Transverse colon (tissue), 4 donors: ENCODE measurements at regions not wholly inside any gene's neighbourhood (a gene's known extent, or its start where the extent isn't known, plus 50 kb on each side); places are given as distances from the start of the nearest gene placed in this dataset.

Source experiments
- DNase-seq: peaks from one replicate; pipeline ENCODE4 v3.0.0-alpha.2; 2019
- H3K27ac ChIP-seq, 4 donors: fragments of 200-600 bp; sonication (generic); 2 replicates each; pipeline ENCODE4 v1.5.1; 2016 to 2018; ENCODE audit warnings: inconsistent platforms in 4 of 4
- H3K27me3 ChIP-seq: fragments of 200-600 bp; sonication (generic); 2 replicates; pipeline ENCODE4 v1.5.1; 2017; ENCODE audit warnings: inconsistent platforms
- H3K36me3 ChIP-seq, 4 donors: fragments of 200-600 bp; sonication (generic); 2 replicates each; pipeline ENCODE4 v1.5.1; 2017 to 2019; ENCODE audit warnings: inconsistent platforms in 4 of 4
- H3K4me1 ChIP-seq, 4 donors: fragments of 200-600 bp; sonication (generic); 2 replicates each; pipeline ENCODE4 v1.5.1; 2017 to 2020; ENCODE audit warnings: inconsistent platforms in 4 of 4
- H3K4me3 ChIP-seq, 4 donors: fragments of 200-600 bp; sonication (generic); 1 replicate in 1 of 4; 2 replicates in 3 of 4; pipeline versions ENCODE4 v1.5.1 to v1.6.1; 2017 to 2019; ENCODE audit warnings: inconsistent platforms in 4 of 4
- H3K9me3 ChIP-seq, 2 donors: fragments of 200-600 bp; sonication (generic); 2 replicates each; pipeline ENCODE4 v1.5.1; 2017 to 2019; ENCODE audit warnings: inconsistent platforms in 2 of 2
- EP300 ChIP-seq: sonication (generic); formaldehyde crosslinking; IDR thresholded peaks from one replicate; pipeline ENCODE4 v1.6.1; 2017; ENCODE audit warnings: antibody characterized with exemption, low read depth
- POLR2A ChIP-seq: fragments of 450-650 bp; IDR thresholded peaks from one replicate; pipeline ENCODE4 v1.6.1; 2016; ENCODE audit warnings: antibody characterized with exemption, mild to moderate bottlenecking, moderate library complexity
- POLR2AphosphoS5 ChIP-seq, 3 donors: sonication (generic); formaldehyde crosslinking; IDR thresholded peaks; one replicate each; pipeline ENCODE4 v1.6.1; 2016; ENCODE audit warnings: antibody characterized with exemption in 3 of 3
- WGBS, 2 donors: methylation state at CpG; one replicate each; pipeline ENCODE4 v1.1.5; 2018; ENCODE audit warnings: low coverage in 1 of 2; 5-methylcytosine and 5-hydroxymethylcytosine counted together
- in situ Hi-C, 4 donors: fragments of 200-750 bp; cut with MboI; loops; one replicate each; pipeline versions ENCODE4 v1.15.0 to v1.15.1; 2017; ENCODE audit warnings: low sequenced_read_pairs in 3 of 4, low pct_ligation_motif_present in 1 of 4, low pct_unique_long_range_greater_than_20kb in 1 of 4
- intact Hi-C: fragments of 100-400 bp; cut with DNase I; formaldehyde crosslinking; loops from one replicate; pipeline ENCODE4 v1.15.1; 2023; ENCODE audit warnings: low total_unique reads
- TF ChIP-seq, protein P1 (sequence below), 5 experiments: fragments of 200-600 bp in 3 of 5; fragments of 450-650 bp in 2 of 5; sonication (generic) in 3 of 5; IDR thresholded peaks; 1 replicate in 2 of 5; 2 replicates in 3 of 5; pipeline ENCODE4 v1.5.1; 2016 to 2017; ENCODE audit warnings: antibody characterized with exemption in 5 of 5, inconsistent platforms in 3 of 5, mild to moderate bottlenecking in 2 of 5, moderate library complexity in 1 of 5

DNA sequence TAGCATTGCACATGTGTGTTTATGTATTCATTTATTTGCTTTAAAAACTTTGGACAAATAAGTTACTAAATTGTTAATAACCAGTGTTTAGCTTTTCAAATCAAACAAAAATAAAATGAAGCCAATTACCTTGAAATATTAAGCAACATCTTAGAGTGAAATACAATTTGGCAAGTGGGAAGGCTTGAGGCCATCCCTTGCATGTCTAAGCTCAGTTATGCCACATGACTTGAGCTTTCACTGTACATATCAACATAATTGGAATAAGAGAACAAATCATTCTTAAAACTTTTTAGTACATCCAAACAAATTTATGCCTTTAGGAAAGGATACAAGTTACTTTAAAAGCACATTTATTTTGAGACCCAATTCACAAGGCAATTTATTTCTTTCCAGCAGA lies 640.6 kb downstream of the SPRY1 start:
- no peaks in the 10 kb centered on the region for H3K36me3 ChIP-seq
- in situ Hi-C loops, result no loop called here

DNA sequence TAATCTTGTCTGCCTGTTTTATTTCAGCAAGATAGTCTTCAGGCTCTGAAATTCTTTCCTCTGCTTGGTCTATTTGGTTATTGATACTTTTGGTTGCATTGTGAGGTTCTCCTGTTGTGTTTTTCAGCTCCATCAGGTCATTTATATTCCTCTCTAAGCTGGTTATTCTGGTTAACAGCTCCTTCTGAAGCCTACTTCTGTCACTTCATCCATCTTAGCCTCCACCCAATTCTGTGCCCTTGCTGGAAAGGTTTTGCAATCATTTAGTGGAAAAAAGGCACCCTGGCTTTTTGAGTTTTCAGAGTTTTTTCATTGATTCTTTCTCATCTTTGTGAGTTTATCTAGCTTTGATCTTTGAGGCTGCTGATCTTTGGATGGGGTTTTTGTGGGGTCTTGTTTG lies 647.7 kb downstream of the SPRY1 start:
- no peak for DNase-seq
- intact Hi-C loops, result no loop called here
- Histone ChIP-seq H3K27ac (no peak overlapping the region), H3K4me1 (no peaks in the 10 kb centered on the region), H3K36me3 (no peaks in the 10 kb centered on the region), H3K9me3 (no peaks in the 10 kb centered on the region), H3K27me3 (no peaks in the 10 kb centered on the region), H3K4me3 (no peak overlapping the region)
- in situ Hi-C loops, result no loop called here
- TF ChIP-seq, protein P1, sequence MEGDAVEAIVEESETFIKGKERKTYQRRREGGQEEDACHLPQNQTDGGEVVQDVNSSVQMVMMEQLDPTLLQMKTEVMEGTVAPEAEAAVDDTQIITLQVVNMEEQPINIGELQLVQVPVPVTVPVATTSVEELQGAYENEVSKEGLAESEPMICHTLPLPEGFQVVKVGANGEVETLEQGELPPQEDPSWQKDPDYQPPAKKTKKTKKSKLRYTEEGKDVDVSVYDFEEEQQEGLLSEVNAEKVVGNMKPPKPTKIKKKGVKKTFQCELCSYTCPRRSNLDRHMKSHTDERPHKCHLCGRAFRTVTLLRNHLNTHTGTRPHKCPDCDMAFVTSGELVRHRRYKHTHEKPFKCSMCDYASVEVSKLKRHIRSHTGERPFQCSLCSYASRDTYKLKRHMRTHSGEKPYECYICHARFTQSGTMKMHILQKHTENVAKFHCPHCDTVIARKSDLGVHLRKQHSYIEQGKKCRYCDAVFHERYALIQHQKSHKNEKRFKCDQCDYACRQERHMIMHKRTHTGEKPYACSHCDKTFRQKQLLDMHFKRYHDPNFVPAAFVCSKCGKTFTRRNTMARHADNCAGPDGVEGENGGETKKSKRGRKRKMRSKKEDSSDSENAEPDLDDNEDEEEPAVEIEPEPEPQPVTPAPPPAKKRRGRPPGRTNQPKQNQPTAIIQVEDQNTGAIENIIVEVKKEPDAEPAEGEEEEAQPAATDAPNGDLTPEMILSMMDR (IDR thresholded peaks at IDR 0.05), result no peak
- no peak for TF ChIP-seq EP300
- TF ChIP-seq POLR2AphosphoS5 (IDR thresholded peaks at IDR 0.05), result no peak
- TF ChIP-seq POLR2A, result no peak

More for the DNA sequence above, 640.6 kb downstream of the SPRY1 start:
- no peak overlapping the region for H3K4me3 ChIP-seq
- H3K4me1 ChIP-seq, result peaks cover 0 to 9% (median 2%) of the 10 kb centered on the region in 4 donors
- no peak for TF ChIP-seq EP300
- TF ChIP-seq POLR2AphosphoS5 (IDR thresholded peaks at IDR 0.05), result no peak
- TF ChIP-seq POLR2A, result no peak
- TF ChIP-seq, protein P1 (IDR thresholded peaks at IDR 0.05), result no peak
- H3K9me3 ChIP-seq, result no peaks in the 10 kb centered on the region
- H3K27me3 ChIP-seq, result no peaks in the 10 kb centered on the region
- no peak for DNase-seq
- intact Hi-C loops, result no loop called here
- peak overlapping the region in 1 of 4 donors; percentile 64 for H3K27ac ChIP-seq

DNA sequence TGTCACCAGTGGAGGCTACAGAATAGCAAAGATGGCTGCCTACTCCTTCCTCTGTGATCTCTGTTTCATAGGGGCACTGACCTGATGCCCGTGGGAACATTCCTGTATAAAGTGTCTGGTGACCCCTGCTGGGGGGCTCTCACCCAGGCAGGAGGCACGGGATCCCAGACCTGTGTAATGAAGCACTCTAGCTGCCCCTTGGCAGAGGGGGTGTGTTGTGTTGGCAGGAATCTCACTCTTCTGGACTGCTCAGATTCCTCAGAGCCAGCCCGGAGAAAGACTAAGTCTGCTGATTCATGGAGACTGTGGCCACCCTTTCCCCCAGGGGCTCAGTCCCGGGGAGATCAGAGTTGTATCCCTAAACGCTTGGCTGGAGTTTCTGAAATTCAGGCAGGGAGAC lies 648.3 kb downstream of the SPRY1 start:
- 70% methylated on average over 5 of the region's 5 CpGs; no CpG with 5 or more reads in 1 of the 2 donors for WGBS, 2 donors
- Histone ChIP-seq H3K27ac (no peak overlapping the region), H3K27me3 (no peaks in the 10 kb centered on the region), H3K9me3 (no peaks in the 10 kb centered on the region), H3K36me3 (no peaks in the 10 kb centered on the region), H3K4me1 (no peaks in the 10 kb centered on the region), H3K4me3 (no peak overlapping the region)
- in situ Hi-C loops (no loop called here), intact Hi-C loops (no loop called here)
- TF ChIP-seq EP300 (no peak), POLR2A (no peak), POLR2AphosphoS5 (IDR thresholded peaks at IDR 0.05) (no peak)
- TF ChIP-seq, protein P1 (IDR thresholded peaks at IDR 0.05), result no peak
- DNase-seq, result no peak

DNA sequence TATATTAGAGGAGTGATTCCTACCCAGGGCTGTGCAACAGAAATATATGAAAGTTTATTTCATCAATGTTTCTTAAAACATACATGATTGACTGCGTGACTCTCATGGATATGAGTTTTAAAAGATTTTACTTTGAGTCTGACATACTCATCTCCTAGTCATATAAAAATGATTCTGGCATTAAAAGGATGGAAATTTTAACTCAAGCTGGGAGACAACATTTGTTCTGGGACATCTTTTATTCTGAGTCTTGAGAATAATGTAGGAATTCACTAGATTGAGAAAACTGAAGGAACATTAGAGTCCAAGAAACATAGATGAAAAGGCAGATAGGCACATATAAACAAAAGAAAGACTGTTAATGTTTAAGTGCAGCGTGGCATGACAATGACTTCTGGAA lies 649.6 kb downstream of the SPRY1 start:
- no peak overlapping the region for H3K4me3 ChIP-seq
- TF ChIP-seq POLR2A (no peak), EP300 (no peak), POLR2AphosphoS5 (IDR thresholded peaks at IDR 0.05) (no peak)
- TF ChIP-seq, protein P1 (IDR thresholded peaks at IDR 0.05), result no peak
- no peaks in the 10 kb centered on the region for H3K9me3 ChIP-seq
- intact Hi-C loops, result no loop called here
- H3K27me3 ChIP-seq, result no peaks in the 10 kb centered on the region
- H3K27ac ChIP-seq, result no peak overlapping the region
- in situ Hi-C loops, result no loop called here
- no peak for DNase-seq
- WGBS, 2 donors, result 66 to 84% methylated on average over 2 of the region's 2 CpGs
- no peaks in the 10 kb centered on the region for H3K36me3 ChIP-seq
- no peaks in the 10 kb centered on the region for H3K4me1 ChIP-seq
